Ascending aorta (tissue), 2 donors: ENCODE measurements at regions not wholly inside any gene's neighbourhood (a gene's known extent, or its start where the extent isn't known, plus 50 kb on each side); places are given as distances from the start of the nearest gene placed in this dataset.
A peak's percentile ranks its signal among the peaks of the same experiment; 100 is the strongest.

Experiments used
- DNase-seq, 2 donors: peaks; one replicate each; pipeline ENCODE4 v3.0.0-alpha.2; 2019; ENCODE audit warnings: low spot score in 2 of 2
- H3K27ac ChIP-seq, 2 donors: fragments of 200-600 bp; sonication (generic); one replicate each; pipeline ENCODE4 v1.5.1; 2016 to 2017; ENCODE audit warnings: mild to moderate bottlenecking in 1 of 2
- H3K27me3 ChIP-seq: fragments of 200-600 bp; sonication (generic); one replicate; pipeline ENCODE4 v1.5.1; 2017
- H3K36me3 ChIP-seq, 2 donors: fragments of 200-600 bp; sonication (generic); one replicate each; pipeline ENCODE4 v1.5.1; 2016
- H3K4me1 ChIP-seq, 2 donors: fragments of 200-600 bp; sonication (generic); one replicate each; pipeline ENCODE4 v1.5.1; 2016 to 2017; ENCODE audit warnings: mild to moderate bottlenecking in 1 of 2
- H3K4me3 ChIP-seq, 2 donors: fragments of 200-600 bp; sonication (generic); one replicate each; pipeline ENCODE4 v1.5.1; 2016 to 2017; ENCODE audit warnings: mild to moderate bottlenecking in 1 of 2
- H3K9me3 ChIP-seq, 2 donors: fragments of 200-600 bp; sonication (generic); one replicate each; pipeline ENCODE4 v1.5.1; 2016
- intact Hi-C: fragments of 100-400 bp; cut with DNase I; formaldehyde crosslinking; loops from one replicate; pipeline ENCODE4 v1.15.1; 2023
- TF ChIP-seq, protein P1 (sequence below), 3 experiments: fragments of 200-600 bp in 2 of 3; fragments of 450-650 bp in 1 of 3; sonication (generic) in 2 of 3; IDR thresholded peaks; one replicate each; pipeline ENCODE4 v1.5.1; 2016 to 2019; ENCODE audit warnings: antibody characterized with exemption in 3 of 3, mild to moderate bottlenecking in 1 of 3, moderate library complexity in 1 of 3

DNA sequence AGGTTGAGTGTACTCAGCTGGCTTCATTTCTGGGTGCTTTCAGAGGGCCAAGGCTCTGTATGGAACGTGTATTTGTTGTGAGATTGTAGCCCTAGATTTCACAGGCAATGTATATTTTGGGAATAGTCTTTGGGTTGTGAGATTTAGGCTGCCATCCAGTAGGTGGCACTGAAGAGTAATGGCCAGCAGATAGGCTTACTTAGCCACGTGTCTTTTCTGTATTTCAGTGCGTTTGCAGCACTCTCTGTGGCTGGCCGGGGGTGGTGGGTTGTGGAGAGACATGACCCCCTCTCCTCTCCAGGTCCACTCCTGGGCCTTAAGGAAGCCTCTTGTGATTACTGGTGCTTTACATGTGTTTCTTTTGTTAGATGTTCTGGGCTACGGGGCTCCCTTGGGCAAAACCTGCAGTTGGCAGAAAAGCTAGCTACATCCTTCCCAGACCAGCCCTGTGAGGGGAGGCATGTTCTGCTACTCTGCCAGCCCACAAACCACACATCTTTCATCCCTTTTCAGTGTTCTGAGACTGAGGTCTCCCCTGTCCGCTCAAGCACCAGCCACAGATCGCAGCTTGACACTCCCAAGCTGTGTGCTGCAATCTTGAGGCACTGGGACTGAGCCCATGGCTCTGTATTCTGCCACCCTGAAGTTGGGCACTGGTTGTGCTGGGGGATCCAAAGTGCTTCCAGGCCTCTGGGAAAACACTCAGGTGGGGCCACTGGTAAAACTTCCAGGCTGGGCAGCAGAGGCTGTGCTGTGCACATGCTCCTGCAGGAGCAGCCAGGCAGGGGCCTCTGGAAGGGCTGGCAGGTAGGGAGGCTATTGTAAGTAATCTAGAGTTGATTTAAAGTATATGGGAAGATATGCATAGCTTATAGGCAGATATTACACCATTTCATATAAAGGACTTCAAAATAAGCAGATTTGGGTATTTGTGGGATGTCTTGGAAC lies 1096.8 kb upstream of the PCDH20 start:
- H3K4me3 ChIP-seq, result no peak overlapping the region
- TF ChIP-seq, protein P1, sequence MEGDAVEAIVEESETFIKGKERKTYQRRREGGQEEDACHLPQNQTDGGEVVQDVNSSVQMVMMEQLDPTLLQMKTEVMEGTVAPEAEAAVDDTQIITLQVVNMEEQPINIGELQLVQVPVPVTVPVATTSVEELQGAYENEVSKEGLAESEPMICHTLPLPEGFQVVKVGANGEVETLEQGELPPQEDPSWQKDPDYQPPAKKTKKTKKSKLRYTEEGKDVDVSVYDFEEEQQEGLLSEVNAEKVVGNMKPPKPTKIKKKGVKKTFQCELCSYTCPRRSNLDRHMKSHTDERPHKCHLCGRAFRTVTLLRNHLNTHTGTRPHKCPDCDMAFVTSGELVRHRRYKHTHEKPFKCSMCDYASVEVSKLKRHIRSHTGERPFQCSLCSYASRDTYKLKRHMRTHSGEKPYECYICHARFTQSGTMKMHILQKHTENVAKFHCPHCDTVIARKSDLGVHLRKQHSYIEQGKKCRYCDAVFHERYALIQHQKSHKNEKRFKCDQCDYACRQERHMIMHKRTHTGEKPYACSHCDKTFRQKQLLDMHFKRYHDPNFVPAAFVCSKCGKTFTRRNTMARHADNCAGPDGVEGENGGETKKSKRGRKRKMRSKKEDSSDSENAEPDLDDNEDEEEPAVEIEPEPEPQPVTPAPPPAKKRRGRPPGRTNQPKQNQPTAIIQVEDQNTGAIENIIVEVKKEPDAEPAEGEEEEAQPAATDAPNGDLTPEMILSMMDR (IDR thresholded peaks at IDR 0.05), result peak in 1 of 3 experiments; percentile 32
- intact Hi-C loops, result no loop called here
- no peak overlapping the region for H3K27ac ChIP-seq
- DNase-seq, result peak in 1 of 2 donors; percentile 58
- no peaks in the 10 kb centered on the region for H3K9me3 ChIP-seq
- H3K27me3 ChIP-seq, result no peaks in the 10 kb centered on the region
- H3K36me3 ChIP-seq, result no peaks in the 10 kb centered on the region
- H3K4me1 ChIP-seq, result no peaks in the 10 kb centered on the region

DNA sequence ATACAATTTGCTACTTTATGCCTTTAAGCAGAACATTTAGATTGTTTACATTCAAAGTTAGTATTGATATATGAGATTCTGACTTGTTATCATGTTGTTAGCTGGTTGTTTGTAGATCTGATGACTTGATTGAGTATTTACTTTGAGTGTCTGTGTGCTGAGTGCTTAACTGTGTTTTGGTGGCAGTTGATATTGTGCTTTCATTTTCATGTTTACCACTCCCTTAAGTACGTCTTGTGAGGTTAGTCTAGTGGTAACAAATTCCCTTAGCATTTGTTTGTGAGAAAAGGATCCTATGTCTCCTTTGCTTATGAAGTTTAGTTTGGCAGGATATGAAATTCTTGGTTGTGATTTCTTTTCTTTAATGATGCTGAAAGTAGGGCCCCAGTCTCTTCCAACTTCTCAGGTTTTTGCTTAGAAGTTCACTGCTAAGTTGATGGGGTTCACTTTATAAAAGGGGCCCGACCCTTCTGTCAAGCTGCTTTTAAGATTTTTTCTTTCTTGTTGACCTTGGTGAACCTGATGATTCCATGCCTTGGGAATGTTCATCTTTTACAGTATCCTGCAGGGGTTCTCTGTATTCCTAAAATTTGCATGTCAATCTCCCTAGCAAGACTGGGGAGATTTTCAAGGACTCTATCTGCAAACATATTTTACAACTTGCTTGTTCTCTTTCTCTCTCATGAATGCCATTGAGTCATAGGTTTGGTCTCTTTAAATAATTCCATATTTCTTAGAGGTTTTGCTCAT lies 1095.4 kb upstream of the PCDH20 start:
- Histone ChIP-seq H3K36me3 (no peaks in the 10 kb centered on the region), H3K9me3 (no peaks in the 10 kb centered on the region), H3K27me3 (no peaks in the 10 kb centered on the region), H3K4me1 (no peaks in the 10 kb centered on the region), H3K27ac (no peak overlapping the region), H3K4me3 (no peak overlapping the region)
- no peak for DNase-seq
- TF ChIP-seq, protein P1 (IDR thresholded peaks at IDR 0.05), result no peak
- intact Hi-C loops, result no loop called here

DNA sequence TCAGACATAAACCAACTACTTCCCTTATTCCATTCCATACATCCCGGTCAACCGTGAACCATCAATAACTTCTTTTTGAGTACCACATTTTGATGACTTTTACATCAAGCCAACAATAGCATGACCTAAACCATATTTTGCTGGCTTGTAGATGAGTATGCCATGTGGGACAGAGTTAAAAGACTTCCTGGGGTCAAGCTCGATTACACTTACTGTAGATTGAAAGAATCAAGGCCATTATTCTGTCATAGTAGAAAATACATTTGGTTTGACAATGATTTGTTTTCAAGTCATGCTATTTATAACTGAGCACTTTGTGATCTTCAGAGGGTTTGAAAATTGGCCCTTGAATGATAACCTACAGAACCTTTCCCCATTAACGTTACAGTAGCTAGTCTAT lies 1086.9 kb upstream of the PCDH20 start:
- H3K27me3 ChIP-seq, result no peaks in the 10 kb centered on the region
- intact Hi-C loops, result no loop called here
- H3K9me3 ChIP-seq, result no peaks in the 10 kb centered on the region
- H3K27ac ChIP-seq, result no peak overlapping the region
- no peak overlapping the region for H3K4me3 ChIP-seq
- H3K4me1 ChIP-seq, result no peaks in the 10 kb centered on the region
- no peak for DNase-seq
- TF ChIP-seq, protein P1 (IDR thresholded peaks at IDR 0.05), result no peak
- no peaks in the 10 kb centered on the region for H3K36me3 ChIP-seq

DNA sequence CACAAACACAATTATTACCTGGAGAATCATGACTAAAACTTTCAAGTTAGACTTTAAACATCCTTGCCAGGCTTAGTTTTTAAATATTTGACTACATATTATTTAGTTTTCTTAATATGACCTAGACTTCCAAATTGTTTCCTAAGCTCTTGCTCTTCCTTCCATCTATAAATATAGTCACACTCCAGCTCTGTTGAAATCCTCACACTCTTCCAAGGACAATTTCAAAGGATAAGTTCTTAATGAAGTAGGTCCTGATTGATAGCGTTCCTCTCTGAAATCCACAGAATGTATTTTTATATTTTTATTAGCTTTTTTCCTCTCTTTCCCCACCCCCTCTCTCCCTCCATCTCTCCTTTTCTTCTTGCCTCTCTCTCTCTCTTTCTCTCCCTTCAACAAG lies 1074.1 kb upstream of the PCDH20 start:
- Histone ChIP-seq H3K9me3 (no peaks in the 10 kb centered on the region), H3K4me1 (no peaks in the 10 kb centered on the region), H3K4me3 (no peak overlapping the region), H3K27me3 (no peaks in the 10 kb centered on the region), H3K27ac (no peak overlapping the region), H3K36me3 (no peaks in the 10 kb centered on the region)
- DNase-seq, result no peak
- TF ChIP-seq, protein P1 (IDR thresholded peaks at IDR 0.05), result no peak
- intact Hi-C loops, result no loop called here

DNA sequence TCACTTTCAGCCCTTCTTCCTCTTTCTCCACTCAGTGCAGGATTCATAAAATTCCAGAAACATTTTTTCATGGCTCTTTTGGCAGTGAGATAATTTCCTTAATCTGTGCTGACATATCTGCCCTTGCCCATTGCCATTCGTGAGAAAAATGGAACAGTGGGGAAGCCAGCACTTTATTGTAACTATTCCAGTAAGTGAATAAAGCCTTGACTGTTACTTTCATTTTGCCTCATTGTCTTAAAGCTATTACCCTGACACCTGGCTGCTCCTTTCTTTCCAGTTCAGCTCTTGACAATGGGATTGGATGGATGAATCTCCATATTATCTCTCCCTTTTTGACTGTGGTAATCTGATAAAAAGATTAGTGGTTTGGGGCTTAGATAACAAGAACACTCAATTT lies 1068.1 kb upstream of the PCDH20 start:
- peak overlapping the region; percentile 10 to 21 for H3K27ac ChIP-seq
- no peak for DNase-seq
- H3K27me3 ChIP-seq, result no peaks in the 10 kb centered on the region
- H3K4me1 ChIP-seq, result no peaks in the 10 kb centered on the region
- TF ChIP-seq, protein P1 (IDR thresholded peaks at IDR 0.05), result no peak
- no peaks in the 10 kb centered on the region for H3K9me3 ChIP-seq
- intact Hi-C loops, result no loop called here
- H3K36me3 ChIP-seq, result no peaks in the 10 kb centered on the region
- peak overlapping the region in 1 of 2 donors; percentile 9 for H3K4me3 ChIP-seq
